Fibroblast of lung (primary cell): ENCODE measurements at regions not wholly inside any gene's neighbourhood (a gene's known extent, or its start where the extent isn't known, plus 50 kb on each side); places are given as distances from the start of the nearest gene placed in this dataset.

ENCODE experiments used
- DNase-seq, 2 donors: peaks; one replicate each; pipeline versions ENCODE4 v3.0.0 to v3.0.0-alpha.2; 2010; ENCODE audit warnings: low read depth in 2 of 2
- H2AFZ ChIP-seq: 2 replicates; pipeline ENCODE4 v1.5.1; 2012; ENCODE audit warnings: low read length, control low read depth, inconsistent platforms
- H3K27ac ChIP-seq: 2 replicates; pipeline ENCODE4 v1.5.1; 2011; ENCODE audit warnings: low read length, control low read depth; ENCODE audit not compliant: insufficient read depth
- H3K27me3 ChIP-seq: 2 replicates; pipeline ENCODE4 v1.5.1; 2011; ENCODE audit warnings: mild to moderate bottlenecking, low read length; ENCODE audit not compliant: control insufficient read depth, insufficient read depth
- H3K36me3 ChIP-seq: 2 replicates; pipeline ENCODE4 v1.5.1; 2011; ENCODE audit warnings: low read length; ENCODE audit not compliant: control insufficient read depth, insufficient read depth
- H3K4me1 ChIP-seq: 2 replicates; pipeline ENCODE4 v1.5.1; 2011; ENCODE audit warnings: low read length; ENCODE audit not compliant: control insufficient read depth, insufficient read depth; ENCODE audit errors: extremely low read depth
- H3K4me2 ChIP-seq: 2 replicates; pipeline ENCODE4 v1.5.1; 2011; ENCODE audit warnings: low read length, control low read depth; ENCODE audit not compliant: insufficient read depth; ENCODE audit errors: extremely low read depth
- H3K4me3 ChIP-seq, 4 experiments: fragments of 200-600 bp in 1 of 4; sonication (generic) in 1 of 4; replicated peaks in 1 of 4; 2 replicates each; pipeline ENCODE4 v1.5.1; 2011 to 2016; ENCODE audit warnings: low read length in 4 of 4, low read depth in 3 of 4, mild to moderate bottlenecking in 3 of 4, control low read depth in 2 of 4, inconsistent platforms in 1 of 4, mixed read lengths in 1 of 4; ENCODE audit not compliant: insufficient read depth in 1 of 4; ENCODE audit errors: control extremely low read depth in 1 of 4
- H3K79me2 ChIP-seq: 2 replicates; pipeline ENCODE4 v1.5.1; 2012; ENCODE audit warnings: mild to moderate bottlenecking, low read length, inconsistent platforms; ENCODE audit not compliant: control insufficient read depth, insufficient read depth
- H3K9ac ChIP-seq: 2 replicates; pipeline ENCODE4 v1.5.1; 2011; ENCODE audit warnings: mild to moderate bottlenecking, low read length, control low read depth; ENCODE audit not compliant: insufficient read depth
- H3K9me3 ChIP-seq: 2 replicates; pipeline ENCODE4 v1.5.1; 2012; ENCODE audit warnings: low read depth, low read length; ENCODE audit not compliant: control insufficient read depth, insufficient read depth
- H4K20me1 ChIP-seq: 2 replicates; pipeline ENCODE4 v1.5.1; 2011; ENCODE audit warnings: low read length; ENCODE audit not compliant: control insufficient read depth, insufficient read depth; ENCODE audit errors: extremely low read depth
- EZH2 ChIP-seq: IDR thresholded peaks from 2 replicates; pipeline ENCODE4 v1.5.1; 2012; ENCODE audit warnings: low read length, control low read depth, mild to moderate bottlenecking; ENCODE audit errors: missing control alignments
- TF ChIP-seq, protein P1 (sequence below), 2 donors: IDR thresholded peaks in 1 of 2; conservative IDR thresholded peaks in 1 of 2; 1 replicate in 1 of 2; 2 replicates in 1 of 2; pipeline ENCODE4 v1.5.1; 2011 to 2012; ENCODE audit warnings: low read length in 2 of 2, control low read depth in 1 of 2, inconsistent platforms in 1 of 2, low read depth in 1 of 2, mild to moderate bottlenecking in 1 of 2

DNA sequence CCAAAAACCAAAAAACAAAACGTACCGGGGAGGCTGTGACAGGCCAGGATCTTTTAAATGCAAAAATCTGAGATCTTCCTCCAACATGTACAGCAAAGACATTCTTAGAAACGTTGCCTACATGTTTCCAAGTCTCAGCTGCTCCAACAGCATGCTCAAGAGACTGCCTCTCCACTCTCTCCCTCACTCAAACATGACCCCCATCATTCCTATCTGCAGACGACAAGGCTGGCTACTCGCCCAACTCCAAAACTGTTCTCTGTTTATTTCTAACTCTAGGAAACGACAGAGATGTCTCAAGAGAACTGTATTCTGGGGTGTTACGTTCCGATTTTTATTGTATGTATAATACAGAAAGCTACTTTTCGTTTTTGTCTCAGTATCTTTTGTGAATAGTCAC, 57.5 kb upstream of the TMCC3 start:
- Histone ChIP-seq H3K9ac (no peak overlapping the region), H2AFZ (no peak overlapping the region), H3K9me3 (no peaks in the 10 kb centered on the region), H3K4me2 (no peak overlapping the region), H3K27me3 (peaks cover 5% of the 10 kb centered on the region), H3K79me2 (no peaks in the 10 kb centered on the region), H3K27ac (no peak overlapping the region), H4K20me1 (no peaks in the 10 kb centered on the region), H3K36me3 (no peaks in the 10 kb centered on the region), H3K4me3 (no peak overlapping the region), H3K4me1 (peaks cover 5% of the 10 kb centered on the region)
- TF ChIP-seq, protein P1, sequence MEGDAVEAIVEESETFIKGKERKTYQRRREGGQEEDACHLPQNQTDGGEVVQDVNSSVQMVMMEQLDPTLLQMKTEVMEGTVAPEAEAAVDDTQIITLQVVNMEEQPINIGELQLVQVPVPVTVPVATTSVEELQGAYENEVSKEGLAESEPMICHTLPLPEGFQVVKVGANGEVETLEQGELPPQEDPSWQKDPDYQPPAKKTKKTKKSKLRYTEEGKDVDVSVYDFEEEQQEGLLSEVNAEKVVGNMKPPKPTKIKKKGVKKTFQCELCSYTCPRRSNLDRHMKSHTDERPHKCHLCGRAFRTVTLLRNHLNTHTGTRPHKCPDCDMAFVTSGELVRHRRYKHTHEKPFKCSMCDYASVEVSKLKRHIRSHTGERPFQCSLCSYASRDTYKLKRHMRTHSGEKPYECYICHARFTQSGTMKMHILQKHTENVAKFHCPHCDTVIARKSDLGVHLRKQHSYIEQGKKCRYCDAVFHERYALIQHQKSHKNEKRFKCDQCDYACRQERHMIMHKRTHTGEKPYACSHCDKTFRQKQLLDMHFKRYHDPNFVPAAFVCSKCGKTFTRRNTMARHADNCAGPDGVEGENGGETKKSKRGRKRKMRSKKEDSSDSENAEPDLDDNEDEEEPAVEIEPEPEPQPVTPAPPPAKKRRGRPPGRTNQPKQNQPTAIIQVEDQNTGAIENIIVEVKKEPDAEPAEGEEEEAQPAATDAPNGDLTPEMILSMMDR (conservative IDR thresholded peaks at IDR 0.05 in 1 of 2, IDR thresholded peaks at IDR 0.05 in 1 of 2; ENCODE audit: low read depth in 1 of 2, low read length in 2 of 2), result no peak
- no peak for TF ChIP-seq EZH2
- DNase-seq, result peak; percentile 47 to 83

DNA sequence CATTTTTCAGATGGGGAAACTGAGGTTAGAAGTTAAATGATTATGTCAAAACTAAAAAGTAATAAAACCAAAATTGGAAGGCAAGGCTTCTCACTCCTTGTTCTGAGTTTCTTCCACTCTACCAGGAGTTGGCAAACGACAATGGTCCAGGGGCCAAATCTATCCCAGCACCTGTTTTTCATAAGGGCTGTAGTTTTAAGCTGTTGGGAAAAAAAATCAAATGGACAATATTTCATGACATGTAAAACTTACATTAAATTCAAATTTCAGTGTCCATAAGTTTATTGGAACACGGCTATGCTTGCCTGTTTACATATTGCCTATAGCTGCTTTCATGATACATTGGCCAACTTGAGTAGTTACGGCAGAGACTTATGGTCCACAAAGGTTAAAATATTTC, 56.7 kb upstream of the TMCC3 start:
- no peaks in the 10 kb centered on the region for H3K79me2 ChIP-seq
- TF ChIP-seq EZH2, result no peak
- TF ChIP-seq, protein P1 (conservative IDR thresholded peaks at IDR 0.05 in 1 of 2, IDR thresholded peaks at IDR 0.05 in 1 of 2; ENCODE audit: low read depth in 1 of 2, low read length in 2 of 2), result no peak
- peaks cover 6% of the 10 kb centered on the region for H3K27me3 ChIP-seq
- no peak for DNase-seq
- no peak overlapping the region for H2AFZ ChIP-seq
- H3K36me3 ChIP-seq, result no peaks in the 10 kb centered on the region
- no peaks in the 10 kb centered on the region for H4K20me1 ChIP-seq
- H3K27ac ChIP-seq, result no peak overlapping the region
- H3K9ac ChIP-seq, result no peak overlapping the region
- no peak overlapping the region for H3K4me3 ChIP-seq
- H3K4me2 ChIP-seq, result no peak overlapping the region
- H3K9me3 ChIP-seq, result no peaks in the 10 kb centered on the region
- peaks cover 5% of the 10 kb centered on the region for H3K4me1 ChIP-seq

DNA sequence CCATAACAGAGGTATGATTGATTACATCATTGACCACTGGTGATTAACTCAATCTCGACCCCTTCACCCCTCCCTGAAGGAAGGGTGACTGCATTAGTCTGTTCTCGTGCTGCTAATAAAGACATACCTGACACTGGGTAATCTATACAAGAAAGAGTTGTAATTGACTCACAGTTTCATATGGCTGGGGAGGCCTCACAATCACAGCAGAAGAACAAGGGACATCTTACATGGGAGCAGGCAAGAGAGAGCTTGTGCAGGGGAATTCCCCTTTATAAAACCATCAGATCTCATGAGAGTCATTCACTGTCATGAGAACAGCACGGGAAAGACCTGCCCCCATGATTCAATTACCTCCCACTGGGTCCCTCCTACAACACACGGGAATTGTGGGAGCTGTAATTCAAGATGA, 55.9 kb upstream of the TMCC3 start:
- peaks cover 5% of the 10 kb centered on the region for H3K4me1 ChIP-seq
- no peak overlapping the region for H2AFZ ChIP-seq
- TF ChIP-seq, protein P1 (conservative IDR thresholded peaks at IDR 0.05 in 1 of 2, IDR thresholded peaks at IDR 0.05 in 1 of 2; ENCODE audit: low read depth in 1 of 2, low read length in 2 of 2), result no peak
- no peak for TF ChIP-seq EZH2
- H3K4me3 ChIP-seq, result no peak overlapping the region
- H3K9ac ChIP-seq, result no peak overlapping the region
- no peaks in the 10 kb centered on the region for H3K36me3 ChIP-seq
- H3K4me2 ChIP-seq, result no peak overlapping the region
- no peaks in the 10 kb centered on the region for H3K9me3 ChIP-seq
- no peaks in the 10 kb centered on the region for H3K79me2 ChIP-seq
- H3K27ac ChIP-seq, result no peak overlapping the region
- H4K20me1 ChIP-seq, result no peaks in the 10 kb centered on the region
- no peak for DNase-seq
- peaks cover 12% of the 10 kb centered on the region for H3K27me3 ChIP-seq
